Astrocyte (in vitro differentiated cells and primary cell): ENCODE measurements at regions not wholly inside any gene's neighbourhood (a gene's known extent, or its start where the extent isn't known, plus 50 kb on each side); places are given as distances from the start of the nearest gene placed in this dataset.
"Not testable (repeated sequence)": the region's sequence is repeated elsewhere in the genome, so short reads cannot be mapped to it uniquely, and the experiment has no call there.

ENCODE experiments used
- EZH2 ChIP-seq: IDR thresholded peaks from 2 replicates; pipeline ENCODE4 v1.6.1; 2012; ENCODE audit warnings: mild to moderate bottlenecking, low read length, inconsistent platforms; ENCODE audit not compliant: insufficient read depth
- TF ChIP-seq, protein P1 (sequence below): IDR thresholded peaks from 2 replicates; pipeline ENCODE4 v1.5.1; 2011; ENCODE audit warnings: low read depth, mild to moderate bottlenecking, inconsistent platforms, low read length, moderate library complexity; ENCODE audit not compliant: insufficient read depth

DNA sequence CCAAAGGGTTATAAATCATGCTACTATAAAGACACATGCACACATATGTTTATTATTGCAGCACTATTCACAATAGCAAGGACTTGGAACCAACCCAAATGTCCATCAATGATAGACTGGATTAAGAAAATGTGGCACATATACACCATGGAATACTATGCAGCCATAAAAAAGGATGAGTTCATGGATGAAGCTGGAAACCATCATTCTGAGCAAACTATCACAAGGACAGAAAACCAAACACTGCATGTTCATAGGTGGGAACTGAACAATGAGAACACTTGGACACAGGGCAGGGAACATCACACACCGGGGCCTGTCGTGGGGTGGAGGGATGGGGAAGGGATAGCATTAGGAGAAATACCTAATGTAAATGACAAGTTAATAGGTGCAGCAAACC, 322.1 kb downstream of the RPLP1 start:
- TF ChIP-seq, protein P1, sequence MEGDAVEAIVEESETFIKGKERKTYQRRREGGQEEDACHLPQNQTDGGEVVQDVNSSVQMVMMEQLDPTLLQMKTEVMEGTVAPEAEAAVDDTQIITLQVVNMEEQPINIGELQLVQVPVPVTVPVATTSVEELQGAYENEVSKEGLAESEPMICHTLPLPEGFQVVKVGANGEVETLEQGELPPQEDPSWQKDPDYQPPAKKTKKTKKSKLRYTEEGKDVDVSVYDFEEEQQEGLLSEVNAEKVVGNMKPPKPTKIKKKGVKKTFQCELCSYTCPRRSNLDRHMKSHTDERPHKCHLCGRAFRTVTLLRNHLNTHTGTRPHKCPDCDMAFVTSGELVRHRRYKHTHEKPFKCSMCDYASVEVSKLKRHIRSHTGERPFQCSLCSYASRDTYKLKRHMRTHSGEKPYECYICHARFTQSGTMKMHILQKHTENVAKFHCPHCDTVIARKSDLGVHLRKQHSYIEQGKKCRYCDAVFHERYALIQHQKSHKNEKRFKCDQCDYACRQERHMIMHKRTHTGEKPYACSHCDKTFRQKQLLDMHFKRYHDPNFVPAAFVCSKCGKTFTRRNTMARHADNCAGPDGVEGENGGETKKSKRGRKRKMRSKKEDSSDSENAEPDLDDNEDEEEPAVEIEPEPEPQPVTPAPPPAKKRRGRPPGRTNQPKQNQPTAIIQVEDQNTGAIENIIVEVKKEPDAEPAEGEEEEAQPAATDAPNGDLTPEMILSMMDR: not testable (repeated sequence)
- not testable (repeated sequence) for TF ChIP-seq EZH2
